H1 (cell line): ENCODE measurements at regions not wholly inside any gene's neighbourhood (a gene's known extent, or its start where the extent isn't known, plus 50 kb on each side); places are given as distances from the start of the nearest gene placed in this dataset.

ENCODE experiments used
- CTCF ChIA-PET: fragments of 300-600 bp; sonication (Branson Sonifier 250); formaldehyde crosslinking; loops from one replicate; lab custom pipeline; 2021; ENCODE audit not compliant: partially characterized antibody; lab: Charles Lee
- POLR2A ChIA-PET: fragments of 300-600 bp; sonication (Branson Sonifier 250); formaldehyde crosslinking; loops from one replicate; lab custom pipeline; 2021; ENCODE audit warnings: inconsistent platforms; ENCODE audit not compliant: partially characterized antibody; lab: Charles Lee
- DNase-seq, 2 experiments: peaks; one replicate each; pipeline versions ENCODE4 v3.0.0 to v3.0.0-alpha.2; 2010 to 2022; ENCODE audit warnings: low spot score in 2 of 2, low read depth in 1 of 2, mixed read lengths in 1 of 2
- FAIRE-seq: peaks from 2 replicates; lab custom pipeline; 2011; peaks lifted over from hg19 to GRCh38; lab: Jason Lieb, UNC
- H2AFZ ChIP-seq: 2 replicates; pipeline ENCODE4 v1.8.1; 2012; ENCODE audit warnings: low read length, inconsistent platforms
- H2AK5ac ChIP-seq: 2 replicates; pipeline ENCODE4 v1.6.1; 2013; ENCODE audit warnings: low read depth, low read length
- H2BK120ac ChIP-seq: replicated peaks from 2 replicates; pipeline ENCODE3; 2013; ENCODE audit warnings: low read depth, low read length, inconsistent platforms
- H2BK12ac ChIP-seq: 2 replicates; pipeline ENCODE4 v1.6.1; 2013; ENCODE audit warnings: low read depth, low read length
- H2BK15ac ChIP-seq: 2 replicates; pipeline ENCODE4 v1.6.1; 2013; ENCODE audit warnings: low read length
- H2BK20ac ChIP-seq: 2 replicates; pipeline ENCODE4 v1.6.1; 2013; ENCODE audit warnings: low read length
- H2BK5ac ChIP-seq: 2 replicates; pipeline ENCODE4 v1.6.1; 2013; ENCODE audit warnings: low read depth, low read length
- H3K14ac ChIP-seq: 2 replicates; pipeline ENCODE4 v1.6.1; 2013; ENCODE audit warnings: inconsistent platforms; ENCODE audit not compliant: insufficient read length
- H3K18ac ChIP-seq: 2 replicates; pipeline ENCODE4 v1.6.1; 2013; ENCODE audit warnings: low read length; ENCODE audit errors: extremely low read depth
- H3K23ac ChIP-seq: 2 replicates; pipeline ENCODE4 v1.6.1; 2013; ENCODE audit warnings: inconsistent platforms; ENCODE audit not compliant: insufficient read length
- H3K23me2 ChIP-seq: 2 replicates; pipeline ENCODE4 v1.6.1; 2013; ENCODE audit warnings: low read depth, low read length
- H3K27ac ChIP-seq: 2 replicates; pipeline ENCODE4 v1.6.1; 2011; ENCODE audit warnings: low read depth, low read length, inconsistent platforms
- H3K27me3 ChIP-seq, 4 experiments: replicated peaks in 1 of 4; 1 replicate in 1 of 4; 2 replicates in 3 of 4; pipeline versions ENCODE4 v1.6.1 to v1.8.1; 2011 to 2013; ENCODE audit warnings: low read length in 3 of 4, mild to moderate bottlenecking in 3 of 4, inconsistent platforms in 2 of 4, mixed read lengths in 2 of 4, moderate library complexity in 1 of 4; ENCODE audit not compliant: control insufficient read depth in 3 of 4, insufficient read depth in 3 of 4; ENCODE audit errors: extremely low read depth in 1 of 4
- H3K36me3 ChIP-seq, 4 experiments: 2 replicates each; pipeline versions ENCODE4 v1.6.1 to v1.8.1; 2011 to 2013; ENCODE audit warnings: mild to moderate bottlenecking in 4 of 4, low read length in 3 of 4, moderate library complexity in 2 of 4, control low read depth in 1 of 4, inconsistent platforms in 1 of 4; ENCODE audit not compliant: insufficient read depth in 4 of 4, control insufficient read depth in 2 of 4
- H3K4ac ChIP-seq: replicated peaks from 2 replicates; pipeline ENCODE3; 2013; ENCODE audit warnings: low read length, low read depth, mixed read lengths, inconsistent platforms; ENCODE audit not compliant: insufficient read length
- H3K4me1 ChIP-seq, 4 experiments: replicated peaks in 1 of 4; 1 replicate in 1 of 4; 2 replicates in 3 of 4; pipeline versions ENCODE4 v1.6.1 to v1.8.1; 2011 to 2013; ENCODE audit warnings: low read length in 3 of 4, inconsistent platforms in 2 of 4, mixed read lengths in 1 of 4; ENCODE audit not compliant: insufficient read depth in 4 of 4, control insufficient read depth in 3 of 4
- H3K4me2 ChIP-seq, 2 experiments: 2 replicates each; pipeline versions ENCODE4 v1.6.1 to v1.8.1; 2011 to 2013; ENCODE audit warnings: low read depth in 2 of 2, low read length in 2 of 2, control low read depth in 1 of 2, inconsistent platforms in 1 of 2, mild to moderate bottlenecking in 1 of 2; ENCODE audit not compliant: insufficient read depth in 1 of 2
- H3K4me3 ChIP-seq, 4 experiments: fragments of 200-600, 300-600 bp in 1 of 4; sonication (generic), shearing (Covaris generic), sonication (Bioruptor Twin) in 1 of 4; 2 replicates each; pipeline versions ENCODE4 v1.5.1 to v1.8.1; 2011 to 2016; ENCODE audit warnings: low read length in 4 of 4, low read depth in 3 of 4, control low read depth in 2 of 4, inconsistent platforms in 2 of 4, mild to moderate bottlenecking in 2 of 4, mixed read lengths in 1 of 4, moderate library complexity in 1 of 4; ENCODE audit not compliant: insufficient read depth in 2 of 4; ENCODE audit errors: extremely low read depth in 1 of 4
- H3K56ac ChIP-seq: replicated peaks from 2 replicates; pipeline ENCODE3; 2013; ENCODE audit warnings: low read depth, mild to moderate bottlenecking, mixed read lengths, low read length, inconsistent platforms; ENCODE audit not compliant: insufficient read length
- H3K79me1 ChIP-seq: 2 replicates; pipeline ENCODE4 v1.6.1; 2013; ENCODE audit warnings: low read depth, low read length, control low read depth
- H3K79me2 ChIP-seq, 2 experiments: 2 replicates each; pipeline versions ENCODE4 v1.6.1 to v1.8.1; 2012 to 2013; ENCODE audit warnings: low read length in 2 of 2, mild to moderate bottlenecking in 2 of 2, inconsistent platforms in 1 of 2; ENCODE audit not compliant: insufficient read depth in 2 of 2, control insufficient read depth in 1 of 2
- H3K9ac ChIP-seq, 4 experiments: replicated peaks in 1 of 4; 1 replicate in 1 of 4; 2 replicates in 3 of 4; pipeline versions ENCODE4 v1.6.1 to v1.8.1; 2011 to 2013; ENCODE audit warnings: low read depth in 3 of 4, low read length in 3 of 4, control low read depth in 2 of 4, mild to moderate bottlenecking in 2 of 4, moderate library complexity in 2 of 4, inconsistent platforms in 1 of 4; ENCODE audit errors: extremely low read depth in 1 of 4
- H3K9me3 ChIP-seq, 2 experiments: 2 replicates each; pipeline versions ENCODE4 v1.6.1 to v1.8.1; 2012 to 2013; ENCODE audit warnings: mild to moderate bottlenecking in 2 of 2, moderate library complexity in 2 of 2, control low read depth in 1 of 2, inconsistent platforms in 1 of 2, low read depth in 1 of 2, low read length in 1 of 2, mixed read lengths in 1 of 2; ENCODE audit not compliant: insufficient read depth in 2 of 2
- H4K20me1 ChIP-seq, 2 experiments: replicated peaks in 1 of 2; 2 replicates each; pipeline versions ENCODE3 to v1.8.1; 2011 to 2013; ENCODE audit warnings: inconsistent platforms in 2 of 2, low read length in 2 of 2, mild to moderate bottlenecking in 1 of 2; ENCODE audit not compliant: insufficient read depth in 2 of 2, control insufficient read depth in 1 of 2
- H4K5ac ChIP-seq: 2 replicates; pipeline ENCODE4 v1.6.1; 2013; ENCODE audit warnings: low read length, low read depth, mixed read lengths, inconsistent platforms; ENCODE audit not compliant: insufficient read length
- H4K8ac ChIP-seq: 2 replicates; pipeline ENCODE4 v1.8.0; 2013; ENCODE audit warnings: mild to moderate bottlenecking, moderate library complexity, low read length, inconsistent platforms; ENCODE audit not compliant: insufficient read depth; ENCODE audit errors: extremely low read depth
- H4K91ac ChIP-seq: replicated peaks from 2 replicates; pipeline ENCODE3; 2013; ENCODE audit warnings: low read length, mixed read lengths, inconsistent platforms; ENCODE audit not compliant: insufficient read length
- ASH2L ChIP-seq: fragments of 200-600, 300-600 bp; sonication (generic); IDR thresholded peaks from one replicate; pipeline ENCODE4 v1.7.1; 2017; ENCODE audit warnings: low read length
- BCL11A ChIP-seq, 2 experiments: IDR thresholded peaks; one replicate each; pipeline ENCODE4 v1.6.1; 2011; ENCODE audit warnings: low read depth in 2 of 2, low read length in 2 of 2, mild to moderate bottlenecking in 2 of 2
- BRCA1 ChIP-seq: IDR thresholded peaks from 2 replicates; pipeline ENCODE4 v1.6.1; 2012; ENCODE audit warnings: low read depth, low read length, improper control_type of control experiment
- CTBP2 ChIP-seq: IDR thresholded peaks from 2 replicates; pipeline ENCODE4 v1.7.0; 2011; ENCODE audit warnings: borderline replicate concordance, mild to moderate bottlenecking, moderate library complexity, mixed read lengths, low read length; ENCODE audit not compliant: insufficient read depth, insufficient read length
- EGR1 ChIP-seq: IDR thresholded peaks from 2 replicates; pipeline ENCODE4 v1.6.1; 2011; ENCODE audit warnings: low read depth, low read length, borderline replicate concordance
- GABPA ChIP-seq: IDR thresholded peaks from 2 replicates; pipeline ENCODE4 v1.6.1; 2011; ENCODE audit warnings: mild to moderate bottlenecking, low read length, moderate library complexity, borderline replicate concordance; ENCODE audit not compliant: insufficient read depth
- JUN ChIP-seq: IDR thresholded peaks from 2 replicates; pipeline ENCODE4 v1.6.1; 2011; ENCODE audit warnings: low read depth, mild to moderate bottlenecking, improper control_type of control experiment, low read length
- KDM4A ChIP-seq: IDR thresholded peaks from one replicate; pipeline ENCODE4 v1.7.1; 2012; ENCODE audit warnings: low read depth, mild to moderate bottlenecking, moderate library complexity, low read length, inconsistent platforms; ENCODE audit not compliant: severe bottlenecking
- NRF1 ChIP-seq: IDR thresholded peaks from 2 replicates; pipeline ENCODE4 v1.6.1; 2011; ENCODE audit warnings: mild to moderate bottlenecking, low read depth, low read length, improper control_type of control experiment
- POLR2AphosphoS5 ChIP-seq: IDR thresholded peaks from 2 replicates; pipeline ENCODE4 v1.6.1; 2011; ENCODE audit warnings: low read depth, low read length
- RFX5 ChIP-seq: IDR thresholded peaks from 2 replicates; pipeline ENCODE4 v1.6.1; 2011; ENCODE audit warnings: low read depth, low read length, improper control_type of control experiment, borderline replicate concordance
- RNF2 ChIP-seq: fragments of 200-900, 300-1000 bp; sonication (generic); IDR thresholded peaks from 2 replicates; pipeline ENCODE4 v1.7.1; 2016; ENCODE audit warnings: borderline replicate concordance, low read depth, mild to moderate bottlenecking, antibody characterized with exemption, low read length; ENCODE audit not compliant: poor library complexity, severe bottlenecking; ENCODE audit errors: missing control alignments
- RXRA ChIP-seq: IDR thresholded peaks from 2 replicates; pipeline ENCODE4 v1.6.1; 2011; ENCODE audit warnings: low read depth, mild to moderate bottlenecking, low read length, moderate library complexity; ENCODE audit not compliant: insufficient read depth
- WGBS, 2 experiments: shearing (Covaris generic) in 1 of 2; methylation state at CpG; one replicate each; pipeline versions ENCODE4 v1.1.6 to v1.1.7; 2013 to 2015; ENCODE audit warnings: low lambda C conversion rate in 2 of 2, mixed read lengths in 2 of 2, inconsistent platforms in 1 of 2, low coverage in 1 of 2, missing lambda C conversion rate in 1 of 2; ENCODE audit not compliant: insufficient replicate concordance in 2 of 2, insufficient coverage in 1 of 2, insufficient read length in 1 of 2; ENCODE audit errors: extremely low coverage in 1 of 2, missing lambda C conversion rate in 1 of 2; 5-methylcytosine and 5-hydroxymethylcytosine counted together

GRCh38 chr7:106604303-106604924 lies 56.5 kb downstream of the CCDC71L start:
- Histone ChIP-seq H4K5ac (no peak overlapping the region), H4K91ac (no peak overlapping the region), H3K4me2 (no peak overlapping the region), H3K4me3 (no peak overlapping the region), H3K23me2 (no peaks in the 10 kb centered on the region), H3K4me1 (no peaks in the 10 kb centered on the region), H4K8ac (no peak overlapping the region), H3K23ac (no peak overlapping the region), H2AK5ac (no peak overlapping the region), H2BK20ac (no peak overlapping the region), H2BK12ac (no peak overlapping the region), H4K20me1 (no peaks in the 10 kb centered on the region), H3K27me3 (no peaks in the 10 kb centered on the region), H2AFZ (no peak overlapping the region), H2BK5ac (no peak overlapping the region), H3K9me3 (no peaks in the 10 kb centered on the region; a peak in 1 of 4 replicates), H3K79me2 (no peaks in the 10 kb centered on the region), H3K27ac (no peak overlapping the region), H3K14ac (no peak overlapping the region), H3K9ac (no peak overlapping the region), H3K4ac (no peak overlapping the region), H2BK15ac (no peak overlapping the region), H3K56ac (no peak overlapping the region), H3K79me1 (no peaks in the 10 kb centered on the region), H2BK120ac (no peak overlapping the region), H3K36me3 (no peaks in the 10 kb centered on the region), H3K18ac (no peak overlapping the region)
- no peak for TF ChIP-seq JUN
- no peak for TF ChIP-seq NRF1
- no peak for TF ChIP-seq BRCA1
- no peak for TF ChIP-seq KDM4A
- no peak for TF ChIP-seq RNF2
- no peak for TF ChIP-seq POLR2AphosphoS5
- no peak for TF ChIP-seq BCL11A (IDR thresholded peaks at IDR 0.05; ENCODE audit: low read depth in 2 of 2, low read length in 2 of 2)
- TF ChIP-seq EGR1, result no peak
- TF ChIP-seq ASH2L, result no peak
- TF ChIP-seq RXRA, result no peak
- no peak for TF ChIP-seq RFX5
- no peak for TF ChIP-seq GABPA
- TF ChIP-seq CTBP2, result no peak
- CTCF ChIA-PET, result no interaction called here
- POLR2A ChIA-PET, result no interaction called here
- no peak for FAIRE-seq
- 100% methylated on average over 1 of the region's 1 CpG; no CpG with 5 or more reads in 1 of the 2 experiments for WGBS, 2 experiments
- no peak for DNase-seq
